GM12878 (cell line): ENCODE measurements at regions not wholly inside any gene's neighbourhood (a gene's known extent, or its start where the extent isn't known, plus 50 kb on each side); places are given as distances from the start of the nearest gene placed in this dataset.

ENCODE experiments used
- HDGF ChIP-seq: fragments of 450-650 bp; IDR thresholded peaks from 2 replicates; pipeline ENCODE4 v1.6.1; 2016; ENCODE audit warnings: antibody characterized with exemption
- MAX ChIP-seq: IDR thresholded peaks from 2 replicates; pipeline ENCODE4 v1.6.1; 2012; ENCODE audit warnings: low read depth, low read length, improper control_type of control experiment
- POLR2A ChIP-seq: IDR thresholded peaks from 2 replicates; pipeline ENCODE4 v1.6.1; 2011; ENCODE audit warnings: low read depth, mild to moderate bottlenecking, low read length
- SRF ChIP-seq, 2 experiments: IDR thresholded peaks; 2 replicates each; pipeline ENCODE4 v1.6.1; 2011; ENCODE audit warnings: low read depth in 2 of 2, low read length in 2 of 2, mild to moderate bottlenecking in 1 of 2, moderate library complexity in 1 of 2
- ZNF274 ChIP-seq: IDR thresholded peaks from one replicate; pipeline ENCODE4 v1.8.0; 2011; ENCODE audit not compliant: insufficient read length, insufficient read depth
- TF ChIP-seq, protein P1 (sequence below), 3 experiments: IDR thresholded peaks in 2 of 3; conservative IDR thresholded peaks in 1 of 3; 2 replicates each; pipeline ENCODE4 v1.5.1; 2011; ENCODE audit warnings: low read depth in 3 of 3, low read length in 3 of 3, mild to moderate bottlenecking in 3 of 3, control low read depth in 2 of 3, moderate library complexity in 2 of 3, inconsistent platforms in 1 of 3, mixed read lengths in 1 of 3; ENCODE audit not compliant: control insufficient read depth in 2 of 3, insufficient read depth in 1 of 3; ENCODE audit errors: extremely low read depth in 1 of 3

- TF ChIP-seq, protein P1, sequence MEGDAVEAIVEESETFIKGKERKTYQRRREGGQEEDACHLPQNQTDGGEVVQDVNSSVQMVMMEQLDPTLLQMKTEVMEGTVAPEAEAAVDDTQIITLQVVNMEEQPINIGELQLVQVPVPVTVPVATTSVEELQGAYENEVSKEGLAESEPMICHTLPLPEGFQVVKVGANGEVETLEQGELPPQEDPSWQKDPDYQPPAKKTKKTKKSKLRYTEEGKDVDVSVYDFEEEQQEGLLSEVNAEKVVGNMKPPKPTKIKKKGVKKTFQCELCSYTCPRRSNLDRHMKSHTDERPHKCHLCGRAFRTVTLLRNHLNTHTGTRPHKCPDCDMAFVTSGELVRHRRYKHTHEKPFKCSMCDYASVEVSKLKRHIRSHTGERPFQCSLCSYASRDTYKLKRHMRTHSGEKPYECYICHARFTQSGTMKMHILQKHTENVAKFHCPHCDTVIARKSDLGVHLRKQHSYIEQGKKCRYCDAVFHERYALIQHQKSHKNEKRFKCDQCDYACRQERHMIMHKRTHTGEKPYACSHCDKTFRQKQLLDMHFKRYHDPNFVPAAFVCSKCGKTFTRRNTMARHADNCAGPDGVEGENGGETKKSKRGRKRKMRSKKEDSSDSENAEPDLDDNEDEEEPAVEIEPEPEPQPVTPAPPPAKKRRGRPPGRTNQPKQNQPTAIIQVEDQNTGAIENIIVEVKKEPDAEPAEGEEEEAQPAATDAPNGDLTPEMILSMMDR (IDR thresholded peaks at IDR 0.05 in 2 of 3, conservative IDR thresholded peaks at IDR 0.05 in 1 of 3; ENCODE audit: control insufficient read depth in 2 of 3, extremely low read depth in 1 of 3, insufficient read depth in 1 of 3, low read depth in 3 of 3, low read length in 3 of 3): 0 out of 6 replicates have a peak, but pooled peaks of 1 of the 3 experiments have one; percentile 6
- no peak for TF ChIP-seq ZNF274
- no peak for TF ChIP-seq MAX
- TF ChIP-seq POLR2A: no peak
- no peak for TF ChIP-seq SRF (IDR thresholded peaks at IDR 0.05; ENCODE audit: low read depth in 2 of 2, low read length in 2 of 2)
- no peak for TF ChIP-seq HDGF
Measured at GRCh38 chr12:131226345-131227265, 272.9 kb downstream of the ADGRD1 start.
